Tibial nerve (tissue), 4 donors: ENCODE measurements at regions not wholly inside any gene's neighbourhood (a gene's known extent, or its start where the extent isn't known, plus 50 kb on each side); places are given as distances from the start of the nearest gene placed in this dataset.

ENCODE experiments used
- DNase-seq, 2 donors: peaks; one replicate each; pipeline ENCODE4 v3.0.0-alpha.2; 2019; ENCODE audit warnings: low spot score in 2 of 2
- H3K27ac ChIP-seq, 4 donors: fragments of 200-600 bp; sonication (generic) in 3 of 4; one replicate each; pipeline ENCODE4 v1.5.1; 2017 to 2019; ENCODE audit warnings: mild to moderate bottlenecking in 1 of 4
- H3K27me3 ChIP-seq, 2 donors: fragments of 200-600 bp; sonication (generic) in 1 of 2; one replicate each; pipeline versions ENCODE4 v1.5.1 to v1.6.0; 2017 to 2019
- H3K36me3 ChIP-seq, 3 donors: fragments of 200-600 bp; sonication (generic); one replicate each; pipeline ENCODE4 v1.5.1; 2018 to 2019
- H3K4me1 ChIP-seq, 4 donors: fragments of 200-600 bp; sonication (generic) in 3 of 4; one replicate each; pipeline ENCODE4 v1.5.1; 2017 to 2019
- H3K4me3 ChIP-seq, 4 donors: fragments of 200-600 bp; sonication (generic) in 3 of 4; one replicate each; pipeline ENCODE4 v1.5.1; 2017 to 2019; ENCODE audit warnings: mild to moderate bottlenecking in 1 of 4, moderate library complexity in 1 of 4
- H3K9me3 ChIP-seq, 4 donors: fragments of 200-600 bp; sonication (generic) in 3 of 4; one replicate each; pipeline ENCODE4 v1.5.1; 2017 to 2019
- CTCF ChIP-seq, 5 experiments: fragments of 200-600 bp in 3 of 5; fragments of 450-650 bp in 2 of 5; sonication (generic) in 3 of 5; IDR thresholded peaks; one replicate each; pipeline ENCODE4 v1.5.1; 2016 to 2019; ENCODE audit warnings: antibody characterized with exemption in 5 of 5, mild to moderate bottlenecking in 3 of 5, moderate library complexity in 2 of 5
- EP300 ChIP-seq, 2 donors: sonication (generic); formaldehyde crosslinking; IDR thresholded peaks; one replicate each; pipeline ENCODE4 v1.6.1; 2017; ENCODE audit warnings: antibody characterized with exemption in 2 of 2, mild to moderate bottlenecking in 1 of 2
- POLR2A ChIP-seq, 2 donors: fragments of 450-650 bp; IDR thresholded peaks; one replicate each; pipeline ENCODE4 v1.6.1; 2017; ENCODE audit warnings: antibody characterized with exemption in 2 of 2, mild to moderate bottlenecking in 2 of 2, moderate library complexity in 2 of 2
- WGBS, 2 donors: methylation state at CpG; one replicate each; pipeline ENCODE4 v1.1.5; 2018; 5-methylcytosine and 5-hydroxymethylcytosine counted together

GRCh38 chr16:26877421-26877820 is 189.3 kb upstream of the C16orf82 start:
- no peak for DNase-seq
- Histone ChIP-seq H3K4me1 (no peaks in the 10 kb centered on the region), H3K4me3 (no peak overlapping the region), H3K9me3 (peaks cover 0 to 8% (median 0%) of the 10 kb centered on the region in 4 donors), H3K36me3 (no peaks in the 10 kb centered on the region), H3K27me3 (no peaks in the 10 kb centered on the region), H3K27ac (no peak overlapping the region)
- WGBS, 2 donors = 91 to 96% methylated on average over 3 of the region's 3 CpGs
- TF ChIP-seq CTCF (IDR thresholded peaks at IDR 0.05) (no peak), POLR2A (IDR thresholded peaks at IDR 0.05) (no peak), EP300 (IDR thresholded peaks at IDR 0.05) (no peak)

- H3K36me3 ChIP-seq = no peaks in the 10 kb centered on the region
- 83 to 100% methylated on average over 1 of the region's 1 CpG for WGBS, 2 donors
These were observed 181.1 kb upstream of the C16orf82 start for GRCh38 chr16:26885674-26886073.

GRCh38 chr16:26889740-26890139 is 177.0 kb upstream of the C16orf82 start:
- Histone ChIP-seq H3K9me3 (no peaks in the 10 kb centered on the region), H3K4me1 (no peaks in the 10 kb centered on the region), H3K36me3 (no peaks in the 10 kb centered on the region), H3K4me3 (no peak overlapping the region), H3K27me3 (no peaks in the 10 kb centered on the region), H3K27ac (no peak overlapping the region)
- DNase-seq = no peak
- 52 to 57% methylated on average over 2 of the region's 2 CpGs for WGBS, 2 donors
- TF ChIP-seq EP300 (IDR thresholded peaks at IDR 0.05) = no peak
- no peak for TF ChIP-seq POLR2A (IDR thresholded peaks at IDR 0.05)

More at GRCh38 chr16:26885674-26886073, 181.1 kb upstream of the C16orf82 start:
- Histone ChIP-seq H3K4me1 (no peaks in the 10 kb centered on the region), H3K27ac (no peak overlapping the region), H3K9me3 (peaks cover 0 to 7% (median 0%) of the 10 kb centered on the region in 4 donors), H3K27me3 (no peaks in the 10 kb centered on the region), H3K4me3 (no peak overlapping the region)
- no peak for DNase-seq
- TF ChIP-seq POLR2A (IDR thresholded peaks at IDR 0.05) = no peak
- TF ChIP-seq CTCF (IDR thresholded peaks at IDR 0.05) = no peak
- no peak for TF ChIP-seq EP300 (IDR thresholded peaks at IDR 0.05)

GRCh38 chr16:26898200-26898599 is 168.5 kb upstream of the C16orf82 start:
- Histone ChIP-seq H3K27ac (no peak overlapping the region), H3K36me3 (no peaks in the 10 kb centered on the region), H3K4me1 (no peaks in the 10 kb centered on the region), H3K27me3 (no peaks in the 10 kb centered on the region), H3K9me3 (no peaks in the 10 kb centered on the region), H3K4me3 (no peak overlapping the region)
- TF ChIP-seq POLR2A (IDR thresholded peaks at IDR 0.05) (no peak), EP300 (IDR thresholded peaks at IDR 0.05) (no peak), CTCF (IDR thresholded peaks at IDR 0.05) (no peak)
- no peak for DNase-seq

- no peaks in the 10 kb centered on the region for H3K36me3 ChIP-seq
- no peak for DNase-seq
- no peaks in the 10 kb centered on the region for H3K4me1 ChIP-seq
- TF ChIP-seq POLR2A (IDR thresholded peaks at IDR 0.05) = no peak
- no peak for TF ChIP-seq CTCF (IDR thresholded peaks at IDR 0.05)
- no peak for TF ChIP-seq EP300 (IDR thresholded peaks at IDR 0.05)
- H3K9me3 ChIP-seq = no peaks in the 10 kb centered on the region
- no peak overlapping the region for H3K4me3 ChIP-seq
- 81 to 83% methylated on average over 6 of the region's 6 CpGs for WGBS, 2 donors
- H3K27me3 ChIP-seq = no peaks in the 10 kb centered on the region
- H3K27ac ChIP-seq = no peak overlapping the region
These were observed 165.4 kb upstream of the C16orf82 start for GRCh38 chr16:26901196-26901861.

- DNase-seq = no peak
- no peak overlapping the region for H3K4me3 ChIP-seq
- H3K27me3 ChIP-seq = no peaks in the 10 kb centered on the region
- no peaks in the 10 kb centered on the region for H3K4me1 ChIP-seq
- H3K36me3 ChIP-seq = no peaks in the 10 kb centered on the region
- H3K9me3 ChIP-seq = no peaks in the 10 kb centered on the region
- TF ChIP-seq CTCF (IDR thresholded peaks at IDR 0.05) (no peak), POLR2A (IDR thresholded peaks at IDR 0.05) (no peak), EP300 (IDR thresholded peaks at IDR 0.05) (no peak)
- H3K27ac ChIP-seq = no peak overlapping the region
These were observed 164.7 kb upstream of the C16orf82 start for GRCh38 chr16:26901983-26902382.
